ENCODE measurements at regions not wholly inside any gene's neighbourhood (a gene's known extent, or its start where the extent isn't known, plus 50 kb on each side); places are given as distances from the start of the nearest gene placed in this dataset.

DNA sequence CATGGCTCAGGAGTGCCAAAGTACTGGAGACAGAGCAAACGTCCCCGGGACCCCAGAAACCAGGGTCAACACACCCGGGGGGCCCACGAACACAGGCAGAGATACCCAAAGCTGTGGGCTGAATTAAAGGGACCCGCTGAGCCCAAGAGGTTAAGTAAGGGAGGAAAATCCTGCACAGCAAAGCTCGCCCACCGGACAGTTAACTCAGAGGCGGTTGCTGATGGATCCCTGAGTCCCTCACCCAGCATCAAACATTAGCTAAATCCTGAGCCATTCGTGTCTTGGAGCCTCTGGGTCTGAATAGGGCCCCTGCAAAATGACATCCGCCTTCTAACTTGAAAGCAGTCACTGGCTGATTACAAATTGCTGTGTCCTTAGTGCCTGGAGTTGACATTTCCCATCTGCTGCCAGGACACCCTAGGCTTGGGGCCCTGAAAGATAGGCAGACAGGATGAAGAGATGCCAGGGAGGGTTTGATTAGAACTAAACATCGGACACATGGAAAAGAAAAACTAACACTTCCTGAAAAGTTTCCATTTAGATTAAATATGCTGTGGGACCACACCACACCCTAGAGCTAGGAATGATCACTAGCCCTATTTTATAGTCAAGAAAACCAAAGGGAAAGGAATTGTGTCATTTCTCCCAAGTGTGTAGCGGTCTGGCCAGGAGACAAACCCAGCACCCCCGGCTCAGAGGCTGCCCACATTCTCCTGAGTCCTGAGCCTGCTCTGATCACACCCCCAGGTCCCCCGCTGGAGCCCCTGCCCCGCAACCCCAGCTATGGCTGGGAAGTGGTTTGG, 239.3 kb downstream of the NPHP4 start:
- TF ChIP-seq, protein P1, sequence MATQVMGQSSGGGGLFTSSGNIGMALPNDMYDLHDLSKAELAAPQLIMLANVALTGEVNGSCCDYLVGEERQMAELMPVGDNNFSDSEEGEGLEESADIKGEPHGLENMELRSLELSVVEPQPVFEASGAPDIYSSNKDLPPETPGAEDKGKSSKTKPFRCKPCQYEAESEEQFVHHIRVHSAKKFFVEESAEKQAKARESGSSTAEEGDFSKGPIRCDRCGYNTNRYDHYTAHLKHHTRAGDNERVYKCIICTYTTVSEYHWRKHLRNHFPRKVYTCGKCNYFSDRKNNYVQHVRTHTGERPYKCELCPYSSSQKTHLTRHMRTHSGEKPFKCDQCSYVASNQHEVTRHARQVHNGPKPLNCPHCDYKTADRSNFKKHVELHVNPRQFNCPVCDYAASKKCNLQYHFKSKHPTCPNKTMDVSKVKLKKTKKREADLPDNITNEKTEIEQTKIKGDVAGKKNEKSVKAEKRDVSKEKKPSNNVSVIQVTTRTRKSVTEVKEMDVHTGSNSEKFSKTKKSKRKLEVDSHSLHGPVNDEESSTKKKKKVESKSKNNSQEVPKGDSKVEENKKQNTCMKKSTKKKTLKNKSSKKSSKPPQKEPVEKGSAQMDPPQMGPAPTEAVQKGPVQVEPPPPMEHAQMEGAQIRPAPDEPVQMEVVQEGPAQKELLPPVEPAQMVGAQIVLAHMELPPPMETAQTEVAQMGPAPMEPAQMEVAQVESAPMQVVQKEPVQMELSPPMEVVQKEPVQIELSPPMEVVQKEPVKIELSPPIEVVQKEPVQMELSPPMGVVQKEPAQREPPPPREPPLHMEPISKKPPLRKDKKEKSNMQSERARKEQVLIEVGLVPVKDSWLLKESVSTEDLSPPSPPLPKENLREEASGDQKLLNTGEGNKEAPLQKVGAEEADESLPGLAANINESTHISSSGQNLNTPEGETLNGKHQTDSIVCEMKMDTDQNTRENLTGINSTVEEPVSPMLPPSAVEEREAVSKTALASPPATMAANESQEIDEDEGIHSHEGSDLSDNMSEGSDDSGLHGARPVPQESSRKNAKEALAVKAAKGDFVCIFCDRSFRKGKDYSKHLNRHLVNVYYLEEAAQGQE (IDR thresholded peaks at IDR 0.05; ENCODE audit: insufficient read depth in 1 of 2, low read depth in 2 of 2, low read length in 2 of 2) = no peak
- TF ChIP-seq POLR2AphosphoS5 (IDR thresholded peaks at IDR 0.05; ENCODE audit: low read depth, low read length) (no peak), SIN3A (IDR thresholded peaks at IDR 0.05; ENCODE audit: borderline replicate concordance, insufficient read depth, low read length) (no peak)

Measured in PFSK-1 (cell line).